H1 (cell line): ENCODE measurements at regions not wholly inside any gene's neighbourhood (a gene's known extent, or its start where the extent isn't known, plus 50 kb on each side); places are given as distances from the start of the nearest gene placed in this dataset.

Source experiments
- CTCF ChIA-PET: fragments of 300-600 bp; sonication (Branson Sonifier 250); formaldehyde crosslinking; loops from one replicate; lab custom pipeline; 2021; ENCODE audit not compliant: partially characterized antibody; lab: Charles Lee
- POLR2A ChIA-PET: fragments of 300-600 bp; sonication (Branson Sonifier 250); formaldehyde crosslinking; loops from one replicate; lab custom pipeline; 2021; ENCODE audit warnings: inconsistent platforms; ENCODE audit not compliant: partially characterized antibody; lab: Charles Lee
- DNase-seq, 2 experiments: peaks; one replicate each; pipeline versions ENCODE4 v3.0.0 to v3.0.0-alpha.2; 2010 to 2022; ENCODE audit warnings: low spot score in 2 of 2, low read depth in 1 of 2, mixed read lengths in 1 of 2
- FAIRE-seq: peaks from 2 replicates; lab custom pipeline; 2011; peaks lifted over from hg19 to GRCh38; lab: Jason Lieb, UNC
- H2AFZ ChIP-seq: 2 replicates; pipeline ENCODE4 v1.8.1; 2012; ENCODE audit warnings: low read length, inconsistent platforms
- H2AK5ac ChIP-seq: 2 replicates; pipeline ENCODE4 v1.6.1; 2013; ENCODE audit warnings: low read depth, low read length
- H2BK120ac ChIP-seq: replicated peaks from 2 replicates; pipeline ENCODE3; 2013; ENCODE audit warnings: low read depth, low read length, inconsistent platforms
- H2BK12ac ChIP-seq: 2 replicates; pipeline ENCODE4 v1.6.1; 2013; ENCODE audit warnings: low read depth, low read length
- H2BK15ac ChIP-seq: 2 replicates; pipeline ENCODE4 v1.6.1; 2013; ENCODE audit warnings: low read length
- H2BK20ac ChIP-seq: 2 replicates; pipeline ENCODE4 v1.6.1; 2013; ENCODE audit warnings: low read length
- H2BK5ac ChIP-seq: 2 replicates; pipeline ENCODE4 v1.6.1; 2013; ENCODE audit warnings: low read depth, low read length
- H3K14ac ChIP-seq: 2 replicates; pipeline ENCODE4 v1.6.1; 2013; ENCODE audit warnings: inconsistent platforms; ENCODE audit not compliant: insufficient read length
- H3K18ac ChIP-seq: 2 replicates; pipeline ENCODE4 v1.6.1; 2013; ENCODE audit warnings: low read length; ENCODE audit errors: extremely low read depth
- H3K23ac ChIP-seq: 2 replicates; pipeline ENCODE4 v1.6.1; 2013; ENCODE audit warnings: inconsistent platforms; ENCODE audit not compliant: insufficient read length
- H3K23me2 ChIP-seq: 2 replicates; pipeline ENCODE4 v1.6.1; 2013; ENCODE audit warnings: low read depth, low read length
- H3K27ac ChIP-seq: 2 replicates; pipeline ENCODE4 v1.6.1; 2011; ENCODE audit warnings: low read depth, low read length, inconsistent platforms
- H3K27me3 ChIP-seq, 4 experiments: replicated peaks in 1 of 4; 1 replicate in 1 of 4; 2 replicates in 3 of 4; pipeline versions ENCODE4 v1.6.1 to v1.8.1; 2011 to 2013; ENCODE audit warnings: low read length in 3 of 4, mild to moderate bottlenecking in 3 of 4, inconsistent platforms in 2 of 4, mixed read lengths in 2 of 4, moderate library complexity in 1 of 4; ENCODE audit not compliant: control insufficient read depth in 3 of 4, insufficient read depth in 3 of 4; ENCODE audit errors: extremely low read depth in 1 of 4
- H3K36me3 ChIP-seq, 4 experiments: 2 replicates each; pipeline versions ENCODE4 v1.6.1 to v1.8.1; 2011 to 2013; ENCODE audit warnings: mild to moderate bottlenecking in 4 of 4, low read length in 3 of 4, moderate library complexity in 2 of 4, control low read depth in 1 of 4, inconsistent platforms in 1 of 4; ENCODE audit not compliant: insufficient read depth in 4 of 4, control insufficient read depth in 2 of 4
- H3K4ac ChIP-seq: replicated peaks from 2 replicates; pipeline ENCODE3; 2013; ENCODE audit warnings: low read length, low read depth, mixed read lengths, inconsistent platforms; ENCODE audit not compliant: insufficient read length
- H3K4me1 ChIP-seq, 4 experiments: replicated peaks in 1 of 4; 1 replicate in 1 of 4; 2 replicates in 3 of 4; pipeline versions ENCODE4 v1.6.1 to v1.8.1; 2011 to 2013; ENCODE audit warnings: low read length in 3 of 4, inconsistent platforms in 2 of 4, mixed read lengths in 1 of 4; ENCODE audit not compliant: insufficient read depth in 4 of 4, control insufficient read depth in 3 of 4
- H3K4me2 ChIP-seq, 2 experiments: 2 replicates each; pipeline versions ENCODE4 v1.6.1 to v1.8.1; 2011 to 2013; ENCODE audit warnings: low read depth in 2 of 2, low read length in 2 of 2, control low read depth in 1 of 2, inconsistent platforms in 1 of 2, mild to moderate bottlenecking in 1 of 2; ENCODE audit not compliant: insufficient read depth in 1 of 2
- H3K4me3 ChIP-seq, 4 experiments: fragments of 200-600, 300-600 bp in 1 of 4; sonication (generic), shearing (Covaris generic), sonication (Bioruptor Twin) in 1 of 4; 2 replicates each; pipeline versions ENCODE4 v1.5.1 to v1.8.1; 2011 to 2016; ENCODE audit warnings: low read length in 4 of 4, low read depth in 3 of 4, control low read depth in 2 of 4, inconsistent platforms in 2 of 4, mild to moderate bottlenecking in 2 of 4, mixed read lengths in 1 of 4, moderate library complexity in 1 of 4; ENCODE audit not compliant: insufficient read depth in 2 of 4; ENCODE audit errors: extremely low read depth in 1 of 4
- H3K56ac ChIP-seq: replicated peaks from 2 replicates; pipeline ENCODE3; 2013; ENCODE audit warnings: low read depth, mild to moderate bottlenecking, mixed read lengths, low read length, inconsistent platforms; ENCODE audit not compliant: insufficient read length
- H3K79me1 ChIP-seq: 2 replicates; pipeline ENCODE4 v1.6.1; 2013; ENCODE audit warnings: low read depth, low read length, control low read depth
- H3K79me2 ChIP-seq, 2 experiments: 2 replicates each; pipeline versions ENCODE4 v1.6.1 to v1.8.1; 2012 to 2013; ENCODE audit warnings: low read length in 2 of 2, mild to moderate bottlenecking in 2 of 2, inconsistent platforms in 1 of 2; ENCODE audit not compliant: insufficient read depth in 2 of 2, control insufficient read depth in 1 of 2
- H3K9ac ChIP-seq, 4 experiments: replicated peaks in 1 of 4; 1 replicate in 1 of 4; 2 replicates in 3 of 4; pipeline versions ENCODE4 v1.6.1 to v1.8.1; 2011 to 2013; ENCODE audit warnings: low read depth in 3 of 4, low read length in 3 of 4, control low read depth in 2 of 4, mild to moderate bottlenecking in 2 of 4, moderate library complexity in 2 of 4, inconsistent platforms in 1 of 4; ENCODE audit errors: extremely low read depth in 1 of 4
- H3K9me3 ChIP-seq, 2 experiments: 2 replicates each; pipeline versions ENCODE4 v1.6.1 to v1.8.1; 2012 to 2013; ENCODE audit warnings: mild to moderate bottlenecking in 2 of 2, moderate library complexity in 2 of 2, control low read depth in 1 of 2, inconsistent platforms in 1 of 2, low read depth in 1 of 2, low read length in 1 of 2, mixed read lengths in 1 of 2; ENCODE audit not compliant: insufficient read depth in 2 of 2
- H4K20me1 ChIP-seq, 2 experiments: replicated peaks in 1 of 2; 2 replicates each; pipeline versions ENCODE3 to v1.8.1; 2011 to 2013; ENCODE audit warnings: inconsistent platforms in 2 of 2, low read length in 2 of 2, mild to moderate bottlenecking in 1 of 2; ENCODE audit not compliant: insufficient read depth in 2 of 2, control insufficient read depth in 1 of 2
- H4K5ac ChIP-seq: 2 replicates; pipeline ENCODE4 v1.6.1; 2013; ENCODE audit warnings: low read length, low read depth, mixed read lengths, inconsistent platforms; ENCODE audit not compliant: insufficient read length
- H4K8ac ChIP-seq: 2 replicates; pipeline ENCODE4 v1.8.0; 2013; ENCODE audit warnings: mild to moderate bottlenecking, moderate library complexity, low read length, inconsistent platforms; ENCODE audit not compliant: insufficient read depth; ENCODE audit errors: extremely low read depth
- H4K91ac ChIP-seq: replicated peaks from 2 replicates; pipeline ENCODE3; 2013; ENCODE audit warnings: low read length, mixed read lengths, inconsistent platforms; ENCODE audit not compliant: insufficient read length
- RXRA ChIP-seq: IDR thresholded peaks from 2 replicates; pipeline ENCODE4 v1.6.1; 2011; ENCODE audit warnings: low read depth, mild to moderate bottlenecking, low read length, moderate library complexity; ENCODE audit not compliant: insufficient read depth
- WGBS, 2 experiments: shearing (Covaris generic) in 1 of 2; methylation state at CpG; one replicate each; pipeline versions ENCODE4 v1.1.6 to v1.1.7; 2013 to 2015; ENCODE audit warnings: low lambda C conversion rate in 2 of 2, mixed read lengths in 2 of 2, inconsistent platforms in 1 of 2, low coverage in 1 of 2, missing lambda C conversion rate in 1 of 2; ENCODE audit not compliant: insufficient replicate concordance in 2 of 2, insufficient coverage in 1 of 2, insufficient read length in 1 of 2; ENCODE audit errors: extremely low coverage in 1 of 2, missing lambda C conversion rate in 1 of 2; 5-methylcytosine and 5-hydroxymethylcytosine counted together

- no peak overlapping the region for H2AK5ac ChIP-seq
- no peak overlapping the region for H3K27ac ChIP-seq
- H4K8ac ChIP-seq = no peak overlapping the region
- 71% methylated on average over 3 of the region's 3 CpGs; no CpG with 5 or more reads in 1 of the 2 experiments for WGBS, 2 experiments
- no peak overlapping the region for H3K23ac ChIP-seq
- no peaks in the 10 kb centered on the region for H3K9me3 ChIP-seq
- no peak overlapping the region for H4K91ac ChIP-seq
- no peak overlapping the region for H2BK15ac ChIP-seq
- no peaks in the 10 kb centered on the region for H3K27me3 ChIP-seq
- no peaks in the 10 kb centered on the region for H3K79me1 ChIP-seq
- FAIRE-seq = no peak
- H2AFZ ChIP-seq = no peak overlapping the region
- ChIA-PET POLR2A (interaction anchor here (1.8 kb wide), 1 partner anchor 11 kb away, joined by 5 read pairs; no protein-coding TSS in a partner anchor), CTCF (interaction anchor here (1.1 kb wide), 1 partner anchor 10 kb away, joined by 3 read pairs; no protein-coding TSS in a partner anchor)
- H3K14ac ChIP-seq = no peak overlapping the region
- H4K20me1 ChIP-seq = peaks cover 0 to 1% of the 10 kb centered on the region in 2 experiments
- H2BK5ac ChIP-seq = no peak overlapping the region
- no peak overlapping the region for H3K56ac ChIP-seq
- H4K5ac ChIP-seq = no peak overlapping the region
- no peaks in the 10 kb centered on the region for H3K79me2 ChIP-seq
- no peak overlapping the region for H3K9ac ChIP-seq
- H3K4me1 ChIP-seq = peaks cover 0 to 4% (median 0%) of the 10 kb centered on the region in 4 experiments; a peak in 1 of 7 replicates
- no peak overlapping the region for H2BK12ac ChIP-seq
- H3K18ac ChIP-seq = no peak overlapping the region
- no peak for DNase-seq
- no peak overlapping the region for H3K4me3 ChIP-seq
- no peak for TF ChIP-seq RXRA
- no peak overlapping the region for H3K4me2 ChIP-seq
- H2BK20ac ChIP-seq = no peak overlapping the region
- H2BK120ac ChIP-seq = no peak overlapping the region
- no peak overlapping the region for H3K4ac ChIP-seq
- peaks cover 0 to 9% (median 4%) of the 10 kb centered on the region in 4 experiments; a peak in 5 of 8 replicates for H3K36me3 ChIP-seq
- no peaks in the 10 kb centered on the region for H3K23me2 ChIP-seq
Observed at GRCh38 chr6:22053391-22053997, 243.3 kb downstream of the PRL start.
